ENCODE measurements at regions not wholly inside any gene's neighbourhood (a gene's known extent, or its start where the extent isn't known, plus 50 kb on each side); places are given as distances from the start of the nearest gene placed in this dataset.

GRCh38 chr15:61748529-61748928 is 311.7 kb downstream of the VPS13C start:
- no peak overlapping the region for H3K4me3 ChIP-seq (ENCODE audit: low read depth, low read length)
- DNase-seq (ENCODE audit: low read depth, low spot score), result no peak
- in situ Hi-C loops (cut with HindIII; ENCODE audit: low sequenced_read_pairs), result no loop called here
- TF ChIP-seq CTCF (IDR thresholded peaks at IDR 0.05; ENCODE audit: low read depth, low read length), result no peak

- in situ Hi-C loops (cut with HindIII; ENCODE audit: low sequenced_read_pairs), result no loop called here
- no peak for TF ChIP-seq CTCF (IDR thresholded peaks at IDR 0.05; ENCODE audit: low read depth, low read length)
- H3K4me3 ChIP-seq (ENCODE audit: low read depth, low read length), result no peak overlapping the region
- no peak for DNase-seq (ENCODE audit: low read depth, low spot score)
These were observed 313.7 kb downstream of the VPS13C start for GRCh38 chr15:61746589-61746988.

- TF ChIP-seq CTCF (IDR thresholded peaks at IDR 0.05; ENCODE audit: low read depth, low read length), result no peak
- DNase-seq (ENCODE audit: low read depth, low spot score), result no peak
- in situ Hi-C loops (cut with HindIII; ENCODE audit: low sequenced_read_pairs), result no loop called here
- no peak overlapping the region for H3K4me3 ChIP-seq (ENCODE audit: low read depth, low read length)
These were observed 316.8 kb downstream of the VPS13C start for GRCh38 chr15:61743345-61743909.

GRCh38 chr15:61742591-61742990 is 317.7 kb downstream of the VPS13C start:
- in situ Hi-C loops (cut with HindIII; ENCODE audit: low sequenced_read_pairs), result no loop called here
- TF ChIP-seq CTCF (IDR thresholded peaks at IDR 0.05; ENCODE audit: low read depth, low read length), result no peak
- DNase-seq (ENCODE audit: low read depth, low spot score), result no peak
- H3K4me3 ChIP-seq (ENCODE audit: low read depth, low read length), result no peak overlapping the region

GRCh38 chr15:61736790-61737189 is 323.5 kb downstream of the VPS13C start:
- in situ Hi-C loops (cut with HindIII; ENCODE audit: low sequenced_read_pairs), result no loop called here
- no peak for DNase-seq (ENCODE audit: low read depth, low spot score)
- H3K4me3 ChIP-seq (ENCODE audit: low read depth, low read length), result no peak overlapping the region
- no peak for TF ChIP-seq CTCF (IDR thresholded peaks at IDR 0.05; ENCODE audit: low read depth, low read length)

GRCh38 chr15:61731099-61731498 is 329.1 kb downstream of the VPS13C start:
- H3K4me3 ChIP-seq (ENCODE audit: low read depth, low read length), result no peak overlapping the region
- in situ Hi-C loops (cut with HindIII; ENCODE audit: low sequenced_read_pairs), result no loop called here
- DNase-seq (ENCODE audit: low read depth, low spot score), result no peak
- no peak for TF ChIP-seq CTCF (IDR thresholded peaks at IDR 0.05; ENCODE audit: low read depth, low read length)

- H3K4me3 ChIP-seq (ENCODE audit: low read depth, low read length), result no peak overlapping the region
- in situ Hi-C loops (cut with HindIII; ENCODE audit: low sequenced_read_pairs), result no loop called here
- DNase-seq (ENCODE audit: low read depth, low spot score), result no peak
- no peak for TF ChIP-seq CTCF (IDR thresholded peaks at IDR 0.05; ENCODE audit: low read depth, low read length)
These were observed 330.6 kb downstream of the VPS13C start for GRCh38 chr15:61729646-61730045.

All from astrocyte of the spinal cord (primary cell).